HS-27A (cell line): ENCODE measurements at regions not wholly inside any gene's neighbourhood (a gene's known extent, or its start where the extent isn't known, plus 50 kb on each side); places are given as distances from the start of the nearest gene placed in this dataset.
"Not testable (repeated sequence)": the region's sequence is repeated elsewhere in the genome, so short reads cannot be mapped to it uniquely, and the experiment has no call there.

Source experiments
- DNase-seq: peaks from one replicate; pipeline ENCODE4 v3.0.0-alpha.2; 2012; ENCODE audit warnings: low read depth, missing footprints

- DNase-seq, result no peak
These were observed 235.8 kb downstream of the EN1 start for GRCh38 chr2:118611691-118612090.

- no peak for DNase-seq
These were observed 238.3 kb downstream of the EN1 start for GRCh38 chr2:118609138-118609537.

- no peak for DNase-seq
These were observed 239.8 kb downstream of the EN1 start for GRCh38 chr2:118607641-118608040.

GRCh38 chr2:118604811-118605210, 242.6 kb downstream of the EN1 start:
- no peak for DNase-seq

GRCh38 chr2:118604371-118604770, 243.1 kb downstream of the EN1 start:
- DNase-seq, result no peak

- no peak for DNase-seq
These were observed 248.3 kb downstream of the EN1 start for GRCh38 chr2:118599141-118599540.

GRCh38 chr2:118596620-118597019, 250.8 kb downstream of the EN1 start:
- DNase-seq, result no peak

- DNase-seq, result no peak
These were observed 254.2 kb downstream of the EN1 start for GRCh38 chr2:118593257-118593656.

- DNase-seq, result no peak
These were observed 256.2 kb downstream of the EN1 start for GRCh38 chr2:118591223-118591622.

GRCh38 chr2:118589721-118590120, 257.7 kb downstream of the EN1 start:
- DNase-seq, result no peak

GRCh38 chr2:118588850-118589249, 258.6 kb downstream of the EN1 start:
- DNase-seq, result no peak

- no peak for DNase-seq
These were observed 261.1 kb downstream of the EN1 start for GRCh38 chr2:118586312-118586711.

- DNase-seq, result no peak
These were observed 262.6 kb downstream of the EN1 start for GRCh38 chr2:118584877-118585276.

- DNase-seq, result no peak
These were observed 263.2 kb downstream of the EN1 start for GRCh38 chr2:118584062-118584749.

GRCh38 chr2:118582058-118582457, 265.4 kb downstream of the EN1 start:
- no peak for DNase-seq

- DNase-seq, result no peak
These were observed 266.8 kb downstream of the EN1 start for GRCh38 chr2:118580651-118581050.

GRCh38 chr2:118580107-118580506, 267.3 kb downstream of the EN1 start:
- DNase-seq, result no peak

- DNase-seq, result no peak
These were observed 270.2 kb downstream of the EN1 start for GRCh38 chr2:118577202-118577601.

GRCh38 chr2:118576109-118576855, 271.2 kb downstream of the EN1 start:
- DNase-seq, result no peak

GRCh38 chr2:118572380-118572779, 275.1 kb downstream of the EN1 start:
- not testable (repeated sequence) for DNase-seq

- DNase-seq, result no peak
These were observed 277.4 kb downstream of the EN1 start for GRCh38 chr2:118569876-118570535.

GRCh38 chr2:118568700-118569099, 278.7 kb downstream of the EN1 start:
- no peak for DNase-seq
